ENCODE measurements at regions not wholly inside any gene's neighbourhood (a gene's known extent, or its start where the extent isn't known, plus 50 kb on each side); places are given as distances from the start of the nearest gene placed in this dataset.

GRCh38 chr20:39716796-39717341 lies 754.7 kb downstream of the DHX35 start:
- TF ChIP-seq CTCF (conservative IDR thresholded peaks at IDR 0.05; ENCODE audit: low read length) = no peak
- no peak for TF ChIP-seq EZH2phosphoT487 (IDR thresholded peaks at IDR 0.05; ENCODE audit: borderline replicate concordance)
